Cardiac fibroblast (primary cell): ENCODE measurements at regions not wholly inside any gene's neighbourhood (a gene's known extent, or its start where the extent isn't known, plus 50 kb on each side); places are given as distances from the start of the nearest gene placed in this dataset.

Experiments
- DNase-seq, 2 donors: peaks; one replicate each; pipeline versions ENCODE4 v3.0.0 to v3.0.0-alpha.2; 2010; ENCODE audit warnings: low read depth in 2 of 2
- H3K4me3 ChIP-seq, 2 donors: replicated peaks in 1 of 2; 1 replicate in 1 of 2; 2 replicates in 1 of 2; pipeline ENCODE4 v1.5.1; 2011; ENCODE audit warnings: low read depth in 2 of 2, low read length in 2 of 2, mild to moderate bottlenecking in 2 of 2, moderate library complexity in 1 of 2
- CTCF ChIP-seq: IDR thresholded peaks from one replicate; pipeline ENCODE4 v1.5.1; 2011; ENCODE audit warnings: low read depth, mild to moderate bottlenecking, low read length, inconsistent platforms

GRCh38 chr19:23509686-23510450 lies 114.6 kb upstream of the ZNF91 start:
- TF ChIP-seq CTCF, result no peak
- DNase-seq, result no peak
- no peak overlapping the region for H3K4me3 ChIP-seq

GRCh38 chr19:23507446-23507845 lies 112.2 kb upstream of the ZNF91 start:
- no peak overlapping the region for H3K4me3 ChIP-seq
- no peak for TF ChIP-seq CTCF
- no peak for DNase-seq

GRCh38 chr19:23505738-23506137 lies 110.5 kb upstream of the ZNF91 start:
- DNase-seq, result no peak
- H3K4me3 ChIP-seq, result no peak overlapping the region
- no peak for TF ChIP-seq CTCF

GRCh38 chr19:23482829-23483228 lies 87.6 kb upstream of the ZNF91 start:
- H3K4me3 ChIP-seq, result no peak overlapping the region
- no peak for TF ChIP-seq CTCF
- no peak for DNase-seq

GRCh38 chr19:23481043-23481442 lies 85.8 kb upstream of the ZNF91 start:
- no peak for TF ChIP-seq CTCF
- H3K4me3 ChIP-seq, result no peak overlapping the region
- DNase-seq, result no peak

- H3K4me3 ChIP-seq, result no peak overlapping the region
- DNase-seq, result no peak
- TF ChIP-seq CTCF, result no peak
Observed at GRCh38 chr19:23475477-23475876, 80.2 kb upstream of the ZNF91 start.

GRCh38 chr19:23474761-23475160 lies 79.5 kb upstream of the ZNF91 start:
- no peak for TF ChIP-seq CTCF
- H3K4me3 ChIP-seq, result no peak overlapping the region
- DNase-seq, result no peak
